CD4-positive, alpha-beta T cell treated with Interleukin-15 for 4 hours (primary cell): ENCODE measurements at regions not wholly inside any gene's neighbourhood (a gene's known extent, or its start where the extent isn't known, plus 50 kb on each side); places are given as distances from the start of the nearest gene placed in this dataset.

ENCODE experiments used
- DNase-seq: peaks from one replicate; pipeline ENCODE4 v3.0.0-alpha.2; 2020; ENCODE audit warnings: low spot score

GRCh38 chr3:187975561-187976364 lies 178.2 kb upstream of the LPP start:
- no peak for DNase-seq

DNA sequence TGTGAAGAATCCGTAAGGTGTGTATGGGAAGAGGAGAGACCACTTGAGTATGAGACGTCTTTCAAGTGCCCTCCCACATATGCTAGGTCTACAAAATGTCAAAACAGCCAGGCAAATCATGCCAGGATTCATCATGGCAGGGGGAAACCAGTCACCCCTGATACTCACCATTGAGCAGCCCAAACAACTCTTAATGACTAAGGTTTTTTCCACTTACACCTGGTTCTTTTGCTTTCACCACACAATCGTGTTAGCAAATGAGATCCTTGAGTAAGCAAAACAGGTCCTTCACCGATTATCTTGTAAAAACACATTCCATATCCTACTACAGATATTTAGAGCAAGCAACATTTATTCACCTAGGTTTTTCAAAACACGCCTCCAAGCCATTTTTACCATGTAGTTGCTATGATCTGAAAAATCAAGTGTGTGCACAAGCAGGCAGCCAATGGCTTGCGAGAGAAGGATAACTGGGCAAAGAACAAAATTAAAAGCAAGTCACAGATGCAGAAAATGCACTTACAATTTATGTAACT lies 177.5 kb upstream of the LPP start:
- DNase-seq, result no peak

- no peak for DNase-seq
These were observed 176.3 kb upstream of the LPP start for GRCh38 chr3:187977659-187978058.

- peak; percentile 32 for DNase-seq
These were observed 175.4 kb upstream of the LPP start for GRCh38 chr3:187978433-187979011.

DNA sequence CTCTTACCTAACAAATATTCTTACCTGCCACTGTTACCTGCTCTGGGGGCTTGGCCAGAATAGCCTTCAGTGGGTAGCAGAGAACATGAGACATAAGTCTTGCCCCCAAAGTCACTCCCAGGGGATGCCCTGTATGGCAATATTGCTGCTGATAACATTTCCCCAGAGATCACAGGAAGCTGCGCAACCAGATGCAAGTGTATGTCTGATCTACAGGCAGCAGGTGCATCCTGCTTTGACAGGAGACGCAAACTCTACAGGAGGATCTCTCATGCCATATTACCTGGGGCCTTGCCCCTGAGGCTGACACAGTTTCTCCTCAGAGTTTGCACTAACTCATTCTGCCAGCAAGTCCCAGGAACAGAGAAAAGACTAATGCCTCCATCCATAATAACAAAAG lies 174.4 kb upstream of the LPP start:
- peak; percentile 24 for DNase-seq

DNA sequence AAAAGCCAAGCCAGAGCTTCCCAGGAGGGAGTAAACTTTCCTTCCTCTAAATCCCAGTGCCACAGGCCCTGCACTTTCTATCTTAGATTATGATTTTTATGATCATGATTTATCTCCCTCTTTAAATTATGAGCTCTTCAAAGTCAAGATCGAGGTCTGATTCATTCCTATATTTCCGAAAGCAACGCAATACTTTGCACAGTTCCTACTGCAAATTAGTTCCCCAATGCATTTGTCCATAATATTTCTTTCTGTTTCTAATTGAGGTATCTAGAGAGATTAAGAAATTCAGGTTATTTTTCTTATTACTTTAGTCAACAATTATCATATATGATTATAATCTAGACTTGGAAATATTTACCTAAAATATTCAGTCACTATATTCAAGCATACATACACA lies 173.1 kb upstream of the LPP start:
- DNase-seq, result no peak

- DNase-seq, result no peak
These were observed 171.8 kb upstream of the LPP start for GRCh38 chr3:187982142-187982541.

DNA sequence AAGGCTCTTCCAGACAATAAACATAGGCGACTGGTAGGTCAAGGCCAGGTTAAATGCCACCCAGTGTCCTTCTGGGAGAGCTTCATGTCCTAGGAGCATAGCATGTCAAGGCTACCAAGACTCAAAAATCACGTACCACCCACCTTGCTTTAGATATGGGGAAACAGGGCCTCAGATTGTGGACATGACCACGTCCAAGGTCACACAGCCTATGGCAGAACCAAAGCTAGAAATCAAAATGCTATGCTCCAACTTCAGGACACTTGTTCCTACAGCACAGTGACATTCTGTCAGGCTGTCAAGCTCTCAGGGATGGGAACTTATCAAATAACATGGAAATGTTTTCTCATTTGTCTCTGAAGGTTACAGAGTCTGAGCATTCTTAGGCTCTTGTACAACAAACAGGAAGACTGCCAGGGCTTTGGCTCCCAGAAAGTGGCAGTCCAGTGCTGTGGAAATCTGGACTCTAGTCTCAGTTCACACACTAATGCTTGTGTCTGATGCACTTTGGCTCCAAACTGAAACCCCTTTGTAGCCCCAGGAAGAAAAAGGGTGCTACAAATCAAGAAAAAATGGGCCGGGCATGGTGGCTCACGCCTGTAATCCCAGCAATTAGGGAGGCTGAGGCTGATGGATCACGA lies 170.4 kb upstream of the LPP start:
- DNase-seq, result no peak

DNA sequence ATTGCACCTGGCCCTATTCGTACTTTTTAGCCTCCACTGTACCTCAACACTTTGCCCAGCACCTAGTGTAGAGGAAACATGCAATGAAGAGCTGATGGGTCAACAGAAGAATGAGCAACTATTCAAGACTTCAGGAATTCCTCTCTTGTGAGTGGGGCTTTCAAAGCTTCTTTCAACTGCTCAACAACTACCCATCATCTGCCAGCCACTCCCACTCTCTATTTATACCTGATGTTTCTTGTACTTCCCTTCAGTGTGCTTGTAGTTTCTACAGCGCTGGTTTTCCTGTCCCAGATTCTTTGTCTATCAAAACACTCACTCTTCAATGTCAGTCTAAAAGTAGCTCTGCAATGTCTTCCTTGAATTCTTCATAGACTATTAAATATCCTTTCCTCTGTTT lies 168.3 kb upstream of the LPP start:
- DNase-seq, result no peak

GRCh38 chr3:187986514-187986934 lies 167.4 kb upstream of the LPP start:
- peak; percentile 64 for DNase-seq

DNA sequence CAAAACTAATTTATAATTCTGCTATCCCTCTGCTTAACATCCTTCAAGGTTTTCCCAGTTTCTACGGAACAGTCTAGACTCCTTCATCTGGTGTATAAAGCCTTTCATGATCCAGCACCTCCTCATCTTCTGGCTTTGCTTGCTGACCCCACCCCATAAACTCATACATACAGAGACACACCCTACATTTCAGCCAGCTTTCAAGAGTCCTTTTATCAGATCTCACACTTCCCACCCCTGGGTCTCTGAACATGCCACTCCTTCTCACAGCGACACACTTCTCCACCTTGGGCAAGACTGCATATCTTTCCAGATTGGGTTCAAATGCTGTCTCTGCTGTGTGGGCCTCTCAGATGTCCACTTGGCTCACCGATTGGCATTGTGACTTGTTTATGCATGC lies 166.8 kb upstream of the LPP start:
- DNase-seq, result no peak

DNA sequence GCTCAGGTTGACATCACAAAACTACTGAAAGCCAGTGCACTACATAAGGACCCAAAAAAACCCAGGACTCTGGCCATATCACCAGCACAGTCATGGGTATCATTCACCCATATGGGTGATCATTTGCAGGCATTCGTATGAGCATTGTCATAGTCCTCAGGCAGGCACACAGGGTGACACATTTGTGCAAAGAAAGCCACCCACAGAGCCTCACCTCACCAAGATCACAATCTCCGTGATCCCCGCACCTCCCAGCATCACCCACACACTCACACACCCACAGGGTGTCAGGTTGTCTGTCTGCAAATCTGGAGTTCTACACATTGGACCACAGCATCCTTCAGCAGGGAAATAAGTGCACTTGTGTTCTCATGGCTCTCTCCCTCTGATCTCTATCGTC lies 166.0 kb upstream of the LPP start:
- DNase-seq, result peak; percentile 75

GRCh38 chr3:187989575-187990153 lies 164.3 kb upstream of the LPP start:
- DNase-seq, result no peak

- DNase-seq, result no peak
These were observed 161.3 kb upstream of the LPP start for GRCh38 chr3:187992609-187993008.

- DNase-seq, result peak; percentile 78
These were observed 159.5 kb upstream of the LPP start for GRCh38 chr3:187994221-187995042.

- no peak for DNase-seq
These were observed 158.9 kb upstream of the LPP start for GRCh38 chr3:187995043-187995400.

GRCh38 chr3:187995667-187996066 lies 158.3 kb upstream of the LPP start:
- DNase-seq, result no peak

GRCh38 chr3:187996609-187997008 lies 157.3 kb upstream of the LPP start:
- no peak for DNase-seq

DNA sequence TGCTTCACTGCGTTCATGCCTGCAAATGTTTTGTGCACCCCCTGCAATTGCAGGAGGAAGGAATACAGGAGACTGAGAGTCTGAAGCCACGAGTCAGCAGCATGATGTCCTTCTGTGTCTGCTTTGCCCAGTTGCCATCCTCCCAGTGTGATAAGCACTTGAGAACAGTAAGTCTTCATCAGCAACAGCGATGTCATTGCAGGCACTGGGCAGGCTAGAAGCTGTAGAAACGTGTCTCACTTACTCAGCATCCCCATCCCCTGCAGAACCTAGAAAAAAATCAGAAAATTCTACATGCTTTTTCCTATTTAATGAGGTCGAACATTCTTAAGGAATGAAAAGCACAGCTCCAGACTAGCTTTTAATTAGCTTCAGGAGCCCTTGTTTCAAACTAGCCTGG lies 156.5 kb upstream of the LPP start:
- DNase-seq, result no peak

GRCh38 chr3:187997946-187998561 lies 155.9 kb upstream of the LPP start:
- no peak for DNase-seq

GRCh38 chr3:187998611-187999010 lies 155.3 kb upstream of the LPP start:
- no peak for DNase-seq

DNA sequence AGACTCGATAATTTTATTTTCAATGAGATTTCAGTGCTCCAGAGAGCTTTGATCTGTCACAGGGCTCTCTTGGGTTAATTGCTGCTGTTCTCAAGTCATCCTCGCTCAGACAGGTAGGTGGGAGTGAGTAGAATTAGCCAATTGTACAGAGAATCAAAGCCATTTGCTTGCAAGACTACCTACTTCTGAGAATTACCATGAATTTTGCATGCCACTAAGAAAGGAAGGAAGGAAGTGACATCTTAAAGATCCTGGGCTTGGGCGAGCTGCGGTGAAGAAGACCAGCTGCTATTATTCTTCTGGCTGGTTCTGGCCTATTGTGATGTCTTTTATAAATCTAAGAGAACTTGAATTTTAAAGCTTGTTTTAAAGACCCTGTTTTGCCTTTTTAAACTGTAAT lies 154.1 kb upstream of the LPP start:
- peak; percentile 83 for DNase-seq
